Kasumi-1 (cell line): ENCODE measurements at regions not wholly inside any gene's neighbourhood (a gene's known extent, or its start where the extent isn't known, plus 50 kb on each side); places are given as distances from the start of the nearest gene placed in this dataset.

Source experiments
- DNase-seq, 2 experiments: peaks; one replicate each; lab custom pipeline; 2025; lab: John Stamatoyannopoulos, UW

DNA sequence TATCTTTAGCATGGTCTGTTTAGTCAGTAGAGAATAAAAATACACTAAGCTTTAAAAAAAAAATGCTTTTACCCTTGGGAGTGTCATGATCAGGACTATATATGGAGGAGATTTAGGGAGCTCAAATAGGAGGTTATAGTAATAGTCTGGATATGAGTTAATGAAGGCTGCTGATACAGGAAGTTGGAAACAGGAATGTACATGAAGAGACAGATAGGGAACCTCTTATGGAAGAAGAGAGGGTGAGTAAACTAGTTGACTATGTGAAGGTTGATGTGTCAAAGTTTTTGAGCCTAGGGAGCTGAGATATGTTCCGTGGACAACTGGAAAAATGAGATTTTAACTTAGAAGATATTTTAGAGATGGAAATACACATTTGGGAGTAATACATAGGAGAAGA, 472.0 kb upstream of the FZD8 start:
- DNase-seq = no peak

DNA sequence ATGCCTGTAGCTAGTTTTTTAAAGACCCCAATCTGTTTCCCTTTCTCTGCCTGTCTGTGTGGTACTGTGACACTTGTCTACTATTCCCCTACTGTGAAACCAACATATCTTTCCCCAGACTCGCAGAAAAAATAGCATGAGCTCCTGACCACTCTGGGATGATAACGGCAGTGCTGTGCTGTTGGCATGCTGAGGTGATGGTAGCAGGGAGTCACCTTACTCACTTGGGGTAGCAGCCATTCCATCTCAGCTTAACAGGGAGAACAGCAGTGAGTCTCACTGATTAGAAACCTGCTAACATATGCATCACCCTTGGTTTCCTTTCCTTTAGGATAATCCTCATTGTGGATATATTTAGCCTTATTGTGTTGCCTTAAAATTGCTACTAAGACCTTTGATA, 469.6 kb upstream of the FZD8 start:
- no peak for DNase-seq

DNA sequence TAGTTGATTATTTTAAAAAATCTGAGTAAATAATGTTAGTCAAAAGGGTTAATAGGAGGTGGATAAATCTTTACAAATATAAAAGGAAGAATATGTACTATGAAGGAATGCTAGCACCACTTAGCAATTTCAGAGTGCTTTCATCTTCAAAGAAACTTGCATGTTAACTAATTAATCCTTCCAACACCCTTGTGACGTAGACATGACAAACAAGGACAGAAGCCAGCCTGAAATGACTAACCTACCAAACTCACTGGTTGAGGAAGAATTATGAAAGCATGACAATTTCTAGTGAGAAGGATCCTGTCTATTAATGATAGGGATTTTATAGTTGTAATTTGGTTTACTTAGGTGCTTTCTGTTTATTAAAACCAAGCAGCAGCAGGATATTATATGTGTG, 468.0 kb upstream of the FZD8 start:
- DNase-seq = no peak

DNA sequence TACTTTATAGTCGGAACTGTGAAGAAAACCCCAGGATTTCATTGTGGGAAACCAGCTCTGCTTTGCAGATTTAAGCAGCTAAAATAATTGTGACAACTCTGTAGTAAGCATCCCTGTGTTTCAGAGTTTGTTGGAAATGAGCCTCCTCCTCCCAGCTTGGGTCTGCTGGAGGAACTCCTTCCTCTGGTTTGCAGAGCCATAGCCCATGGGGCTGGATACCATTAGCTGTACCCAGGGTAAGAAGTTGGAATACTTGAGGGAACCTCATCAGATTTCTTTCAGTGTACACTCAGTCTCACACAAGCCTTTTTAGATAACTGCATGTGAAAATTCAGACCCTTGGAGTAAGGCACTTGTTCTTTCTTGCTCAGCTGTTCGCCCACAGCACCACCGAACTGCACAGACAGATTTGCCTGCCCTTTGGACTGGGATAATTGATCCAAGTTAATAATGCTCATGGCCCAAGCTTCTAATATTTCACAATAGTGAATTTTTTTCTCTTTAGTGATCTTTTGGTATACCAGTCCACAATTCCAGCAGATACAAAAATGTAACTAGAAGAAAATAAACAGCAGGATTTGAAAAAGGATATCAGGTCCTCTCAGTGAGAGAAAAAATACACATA, 467.4 kb upstream of the FZD8 start:
- DNase-seq = no peak

DNA sequence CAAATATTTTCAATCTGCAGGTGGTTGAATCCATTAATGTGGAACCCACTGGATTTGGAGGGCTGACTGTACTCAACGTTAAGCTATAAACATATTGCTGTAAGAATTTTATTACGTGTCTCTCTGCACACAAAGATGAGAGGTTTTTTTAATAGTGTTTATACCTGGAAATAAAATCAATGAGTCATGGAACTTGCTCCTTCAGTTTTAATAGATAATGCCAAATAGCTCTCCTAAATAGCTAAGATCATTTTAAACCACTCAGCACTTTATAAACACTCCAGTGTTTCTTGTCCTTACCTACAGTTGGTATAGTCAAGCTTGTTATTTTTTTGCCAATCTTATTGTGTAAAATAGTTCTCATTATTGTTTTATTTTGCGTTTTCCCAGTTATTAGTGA, 455.6 kb upstream of the FZD8 start:
- DNase-seq = no peak

DNA sequence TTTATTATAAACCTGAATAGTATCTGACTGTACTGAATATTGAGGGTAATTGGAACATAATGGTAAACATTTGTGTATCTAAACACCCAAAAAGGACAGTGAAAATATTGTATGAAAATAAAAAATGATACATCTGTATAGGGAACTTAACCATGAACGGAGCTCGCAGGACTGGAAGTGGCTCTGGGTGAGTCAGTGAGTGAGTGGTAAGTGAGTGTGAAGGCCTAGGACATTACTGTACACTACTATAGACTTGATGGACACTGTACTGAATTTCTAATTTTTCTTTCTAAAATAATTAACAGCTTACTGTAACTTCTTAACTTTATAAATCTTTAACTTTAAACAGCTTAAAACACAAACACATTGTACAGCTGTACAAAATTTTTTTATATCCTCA, 454.5 kb upstream of the FZD8 start:
- DNase-seq = no peak

DNA sequence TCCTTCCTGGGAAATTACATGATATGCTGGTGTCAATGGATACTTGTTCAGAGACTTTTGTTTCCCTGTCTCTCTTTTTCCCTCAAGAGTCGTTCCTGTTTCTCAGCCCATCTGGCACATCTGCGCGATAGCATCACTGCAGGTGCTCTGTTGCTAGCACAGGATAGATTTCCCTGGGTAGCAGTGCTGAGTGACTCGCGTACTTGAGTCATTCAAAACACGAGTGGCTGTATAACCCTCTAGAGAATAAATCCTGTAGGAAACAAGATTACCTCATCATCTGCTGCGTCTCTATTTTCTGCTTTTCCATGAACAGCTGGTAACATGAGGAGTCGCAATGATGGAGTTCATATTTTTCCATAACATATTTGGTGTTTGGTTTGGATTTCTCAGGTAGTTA, 452.0 kb upstream of the FZD8 start:
- DNase-seq = no peak

DNA sequence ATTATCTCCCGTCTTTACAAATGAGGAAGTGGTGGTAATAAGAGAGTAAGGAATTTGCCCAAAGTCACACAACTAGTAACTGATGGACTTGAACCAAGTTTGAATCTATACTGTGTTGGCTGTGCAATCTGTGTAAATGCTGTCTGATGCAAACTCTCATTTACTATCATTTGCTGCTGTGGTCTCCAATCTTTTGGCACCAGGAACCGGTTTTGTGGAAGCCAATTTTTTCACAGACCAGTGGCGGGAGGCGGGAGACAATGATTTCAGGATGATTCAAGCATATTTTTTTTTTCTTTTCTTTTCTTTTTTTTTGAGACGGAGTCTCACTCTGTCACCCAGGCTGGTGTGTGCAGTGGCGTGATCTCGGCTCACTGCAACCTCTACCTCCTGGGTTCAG, 450.0 kb upstream of the FZD8 start:
- peak; percentile 60 to 68 for DNase-seq

DNA sequence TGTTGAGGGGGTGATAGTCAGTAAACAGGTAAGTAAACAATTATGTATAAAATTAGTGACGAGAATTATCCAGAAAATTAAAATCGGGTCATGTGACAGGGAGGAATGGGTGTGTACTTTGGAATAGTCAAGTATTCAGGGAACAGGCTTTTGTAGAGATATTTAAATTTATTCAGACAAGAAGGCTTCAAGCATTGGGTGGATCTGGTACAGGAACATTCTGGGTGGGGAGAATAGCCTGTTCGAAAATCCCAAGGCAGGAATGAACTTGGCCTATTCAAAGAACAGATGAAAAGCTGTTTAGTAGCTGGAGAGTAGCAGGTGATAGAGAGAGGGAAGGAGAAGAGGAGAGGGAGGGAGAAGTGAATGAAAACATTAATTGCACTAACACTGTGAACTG, 448.9 kb upstream of the FZD8 start:
- DNase-seq = no peak

DNA sequence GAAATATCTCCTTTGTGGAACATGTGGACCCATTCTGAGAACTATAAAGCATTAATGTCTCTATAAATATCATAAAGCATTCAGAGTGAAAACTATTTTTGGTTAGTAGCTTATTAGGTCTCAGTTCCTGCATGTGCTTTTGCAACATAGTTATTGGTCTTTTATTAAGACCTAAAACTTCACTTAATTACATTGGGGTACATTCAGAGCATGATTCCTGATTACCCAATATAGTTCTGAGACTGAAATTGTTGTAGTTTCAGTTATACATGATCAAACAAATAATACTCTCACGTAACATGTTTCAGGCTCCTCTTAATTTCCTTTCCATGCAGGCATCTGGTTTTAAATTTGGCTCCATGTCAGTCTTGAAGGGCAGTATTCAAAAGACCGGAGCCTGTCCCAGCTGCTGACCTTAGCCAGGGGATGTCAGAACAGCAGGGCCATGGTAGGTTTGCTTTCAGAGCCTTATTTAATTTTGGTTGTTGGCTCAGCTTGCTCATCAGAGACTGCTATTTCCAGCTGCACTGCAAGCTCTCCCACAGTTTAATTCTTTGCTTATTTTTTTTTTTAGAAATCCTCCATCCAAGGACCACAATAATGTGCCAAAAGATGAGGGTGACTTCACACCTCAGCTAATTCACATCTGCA, 447.8 kb upstream of the FZD8 start:
- DNase-seq = no peak

DNA sequence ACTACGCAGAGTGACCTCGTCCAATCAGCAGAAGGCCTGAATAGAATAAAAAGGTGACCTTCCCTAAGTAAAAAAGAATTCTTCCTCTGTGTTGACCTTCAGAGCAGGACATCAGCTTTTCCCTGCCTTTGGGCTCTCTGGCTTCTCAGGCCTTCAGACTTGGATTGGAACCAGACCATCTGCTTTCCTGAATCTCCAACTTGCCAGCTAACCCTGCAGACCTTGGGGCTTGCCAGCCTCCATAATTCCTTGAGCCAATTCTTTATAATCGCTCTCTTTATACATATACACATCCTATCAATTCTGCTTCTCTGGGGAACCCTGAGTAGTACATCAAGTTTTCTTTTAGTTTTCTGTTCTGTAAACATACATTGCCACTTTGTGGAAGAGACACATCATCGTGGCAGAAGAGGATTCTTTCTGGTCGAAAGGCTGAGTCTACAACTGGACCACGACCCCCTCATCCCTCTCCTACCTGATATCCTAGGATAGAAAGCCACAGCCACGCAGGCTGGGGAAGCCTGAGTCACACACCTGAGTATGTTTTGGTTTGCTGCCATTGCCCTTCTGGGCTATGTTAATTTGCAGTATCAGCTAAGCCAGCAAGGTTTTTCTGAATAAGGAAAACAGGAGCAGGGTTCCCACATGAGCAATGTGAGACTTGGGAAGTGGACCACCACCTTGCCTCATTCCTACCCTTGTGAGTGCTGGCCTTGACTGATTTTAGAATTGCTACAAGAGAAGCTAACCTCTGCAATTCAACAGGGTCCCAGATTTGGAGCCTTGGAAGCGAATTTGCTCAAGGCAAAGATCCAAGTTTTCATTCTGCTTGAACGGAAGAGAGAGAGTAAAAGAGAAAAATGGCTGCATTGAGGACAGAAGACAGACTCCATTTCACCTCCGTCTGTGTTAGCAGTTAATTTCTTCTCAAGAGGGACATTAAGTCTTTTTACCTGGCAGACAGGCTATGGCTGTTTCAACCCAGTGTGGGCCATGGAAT, 445.2 kb upstream of the FZD8 start:
- no peak for DNase-seq

DNA sequence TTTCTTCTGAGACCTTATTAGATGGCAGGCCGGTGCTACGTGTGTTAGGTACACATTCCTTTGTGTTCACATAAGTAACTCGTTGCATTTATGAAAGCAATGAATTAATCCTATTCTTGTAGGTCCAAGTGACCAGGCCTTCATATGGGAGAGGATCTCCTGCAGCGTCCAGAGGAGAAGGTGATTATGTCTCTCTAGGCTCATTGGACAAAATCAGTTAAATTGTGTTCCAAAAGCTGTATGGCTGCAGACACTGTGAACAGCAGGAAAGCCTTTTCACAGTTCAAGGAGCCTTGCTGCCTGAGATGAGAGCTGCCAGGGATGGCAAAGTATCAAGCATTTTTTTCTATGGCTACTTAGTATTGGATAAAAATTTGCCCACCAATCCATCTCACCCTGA, 433.1 kb upstream of the FZD8 start:
- no peak for DNase-seq

DNA sequence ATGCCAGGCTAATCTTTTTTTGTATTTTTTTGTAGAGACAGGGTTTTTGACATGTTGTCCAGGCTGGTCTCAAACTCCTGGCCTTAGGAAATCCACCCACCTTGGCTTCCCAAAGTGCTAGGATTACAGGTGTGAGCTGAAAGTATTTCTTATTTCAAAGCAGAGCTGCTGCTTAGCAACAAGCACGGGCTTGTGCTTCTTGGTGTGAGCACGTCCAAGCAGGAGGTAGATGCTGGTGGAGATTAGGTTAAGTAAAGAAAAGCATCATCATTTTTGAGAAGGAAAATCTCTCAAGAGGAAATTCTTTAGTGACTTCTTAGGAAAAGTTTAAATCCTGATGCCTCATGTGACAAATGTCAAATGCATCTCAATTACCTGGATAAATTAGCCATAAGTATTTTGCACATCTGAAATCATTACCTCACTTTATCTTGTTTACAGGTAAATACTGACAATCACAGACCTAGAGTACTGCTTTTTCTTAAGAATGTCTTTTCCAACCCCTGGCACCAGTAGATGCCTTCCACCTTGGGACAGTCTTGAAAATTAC, 431.8 kb upstream of the FZD8 start:
- DNase-seq = no peak

DNA sequence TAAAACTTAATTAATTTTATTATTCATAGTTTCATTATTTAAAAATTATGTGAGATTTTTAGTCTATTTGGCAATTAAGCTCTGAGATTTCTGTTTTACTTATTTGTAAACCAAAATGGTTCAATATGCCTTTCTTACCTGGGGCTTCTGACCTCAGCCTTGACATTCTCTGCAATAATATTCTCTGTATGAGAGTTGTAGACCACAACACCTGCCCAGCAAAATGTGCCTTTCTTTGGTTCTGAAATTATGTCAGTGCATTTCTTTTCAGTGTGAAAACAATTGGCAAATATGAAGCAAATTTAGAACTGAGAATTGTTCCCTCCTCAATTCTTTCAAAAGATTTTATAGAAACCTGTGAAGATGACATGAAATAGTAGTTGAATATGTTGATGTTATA, 426.4 kb upstream of the FZD8 start:
- no peak for DNase-seq

DNA sequence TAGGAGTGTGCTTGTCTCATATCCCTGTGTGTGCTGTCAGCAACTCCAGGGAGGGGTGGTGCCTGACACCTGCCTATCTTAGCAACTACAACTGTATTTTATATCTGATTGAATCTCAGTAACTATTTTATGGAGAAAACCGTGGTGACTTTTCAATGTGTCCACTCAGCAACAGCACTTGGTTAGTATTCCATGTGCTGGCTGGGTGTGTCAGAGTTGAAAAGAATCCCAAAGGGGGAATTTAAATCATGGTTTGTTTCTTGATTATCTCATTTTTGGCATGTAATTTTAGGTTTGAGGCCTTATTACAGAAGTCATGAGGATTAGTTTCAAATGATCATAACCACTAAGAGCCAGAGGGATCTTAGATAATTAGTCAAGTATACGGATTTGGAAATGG, 425.7 kb upstream of the FZD8 start:
- DNase-seq = no peak

DNA sequence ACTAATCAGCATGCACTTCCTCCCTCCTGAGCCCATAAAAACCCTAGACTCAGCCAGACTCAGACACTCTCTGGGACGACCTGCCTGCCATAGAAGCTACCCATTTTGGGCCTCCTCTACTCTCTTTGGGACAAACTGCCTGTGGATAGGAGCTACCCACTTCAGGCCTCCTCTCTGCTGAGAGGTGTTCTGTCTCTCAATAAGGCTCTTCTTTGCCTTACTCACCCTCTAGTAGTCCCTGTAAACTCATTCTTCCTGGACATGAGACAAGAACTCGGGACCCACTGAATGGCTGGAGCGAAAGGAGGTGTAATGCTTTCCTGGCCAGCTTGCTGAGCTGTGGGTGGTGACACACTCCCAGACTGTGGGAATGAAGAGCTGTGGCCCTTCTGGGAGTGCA, 424.8 kb upstream of the FZD8 start:
- no peak for DNase-seq

DNA sequence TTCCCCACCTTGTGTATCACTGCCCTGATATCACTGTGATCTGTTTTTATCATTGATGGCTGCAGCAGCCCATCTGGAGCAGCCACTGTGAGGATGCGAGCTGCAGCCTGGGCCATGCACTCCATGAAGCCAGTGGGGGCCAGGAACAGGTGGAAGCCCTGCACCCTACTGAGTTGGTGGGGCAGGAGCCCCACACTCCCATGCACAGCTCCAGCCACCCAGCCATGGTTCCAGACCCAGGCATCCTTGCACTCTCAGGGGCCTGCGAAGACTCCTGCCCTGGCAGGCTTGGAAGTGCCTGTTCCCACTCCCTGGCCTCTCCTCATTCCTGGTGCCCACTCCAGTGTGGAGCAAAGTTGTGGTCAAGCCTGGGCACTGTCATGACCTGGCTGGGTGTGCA, 424.0 kb upstream of the FZD8 start:
- DNase-seq = no peak

DNA sequence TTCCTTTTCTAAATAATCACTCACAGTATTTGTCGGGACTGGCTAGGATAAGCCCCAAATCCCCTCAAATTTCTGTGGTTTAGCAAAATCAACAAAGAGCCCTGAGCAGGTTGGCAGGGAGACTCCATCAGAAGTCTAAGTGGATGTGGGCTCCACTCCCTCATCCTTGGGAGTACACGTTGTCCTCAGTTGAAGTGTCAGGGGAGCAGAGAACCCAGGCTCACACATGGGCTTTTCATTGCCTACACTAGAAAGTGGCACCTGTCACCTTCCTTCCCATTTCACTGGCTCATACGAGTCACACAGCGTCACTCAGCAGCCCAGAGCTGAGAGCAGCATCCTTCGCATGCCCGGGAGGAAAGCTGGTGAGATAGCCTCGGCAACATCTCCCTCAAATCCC, 421.3 kb upstream of the FZD8 start:
- no peak for DNase-seq

DNA sequence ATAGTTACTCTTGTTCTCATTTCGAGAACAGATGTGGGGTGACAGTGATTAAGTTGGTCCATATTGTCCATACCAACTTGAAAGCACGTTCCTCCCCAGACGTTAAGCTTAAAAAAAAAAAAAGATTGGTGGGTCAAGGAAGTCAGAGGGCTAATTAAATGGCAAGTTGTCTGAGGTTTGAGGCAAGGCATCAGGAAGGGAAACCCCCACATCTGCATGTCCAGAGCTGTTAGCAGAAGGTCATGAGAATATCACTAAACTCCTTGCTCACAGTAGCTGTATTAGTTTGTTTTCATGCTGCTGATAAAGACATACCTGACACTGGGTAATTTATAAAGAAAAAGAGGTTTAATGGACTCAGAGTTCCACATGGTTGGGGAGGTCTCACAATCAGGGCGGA, 415.6 kb upstream of the FZD8 start:
- DNase-seq = no peak

DNA sequence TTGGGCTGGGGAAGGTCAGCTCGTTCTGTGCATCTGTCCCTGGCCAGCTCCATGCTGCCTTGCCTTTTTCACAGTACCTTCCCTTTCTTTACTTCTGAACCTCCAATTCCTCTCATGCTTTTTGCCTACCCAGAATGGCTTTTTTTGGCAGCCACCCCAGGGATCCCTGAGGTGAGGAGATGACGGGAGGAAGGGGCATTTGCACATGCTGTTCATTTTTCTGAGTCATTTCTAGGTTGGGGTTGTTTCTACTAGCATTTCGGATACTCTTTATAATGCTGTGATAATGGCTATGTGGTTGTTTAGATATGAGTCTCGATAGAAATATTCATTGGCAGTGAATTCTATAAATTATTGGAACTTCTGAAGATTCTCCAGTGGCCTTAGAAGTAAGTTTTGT, 415.1 kb upstream of the FZD8 start:
- DNase-seq = no peak

DNA sequence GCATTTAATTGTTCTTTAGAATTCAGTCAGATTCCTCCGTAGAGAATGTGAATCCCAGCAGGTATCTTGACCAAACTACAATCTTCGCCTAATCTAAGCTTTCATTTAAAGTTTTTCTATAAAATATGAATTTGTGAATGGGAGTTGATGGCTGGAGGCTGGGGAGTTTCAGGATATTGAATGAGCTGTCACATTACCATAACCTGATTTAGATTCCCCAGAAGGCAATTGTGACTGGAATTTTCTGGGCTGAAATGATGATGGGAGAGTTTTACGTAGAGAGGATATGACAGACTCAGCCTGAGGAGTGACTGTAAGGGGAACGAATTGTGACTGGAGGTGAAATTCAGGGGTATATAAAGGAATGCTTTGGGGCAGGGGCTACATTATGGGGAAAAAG, 411.7 kb upstream of the FZD8 start:
- DNase-seq = no peak

DNA sequence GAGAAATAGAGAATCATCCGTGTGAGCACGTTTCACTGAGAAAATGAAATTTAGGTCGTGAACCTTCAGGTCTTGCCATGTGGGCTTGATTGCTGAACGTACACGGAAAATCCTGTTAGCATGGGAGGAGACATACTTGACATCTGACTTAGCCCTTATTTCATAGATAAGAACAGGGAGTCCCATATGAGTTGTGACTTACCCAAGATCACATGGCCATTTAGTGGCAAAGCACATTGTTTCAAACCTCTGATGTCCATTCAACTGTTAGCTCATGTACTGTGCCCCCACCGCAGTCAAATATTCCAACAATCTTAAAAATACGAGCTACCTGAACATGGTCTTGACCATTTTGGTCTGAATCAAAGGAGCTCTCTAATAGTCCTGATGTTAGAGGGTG, 411.2 kb upstream of the FZD8 start:
- DNase-seq = no peak

DNA sequence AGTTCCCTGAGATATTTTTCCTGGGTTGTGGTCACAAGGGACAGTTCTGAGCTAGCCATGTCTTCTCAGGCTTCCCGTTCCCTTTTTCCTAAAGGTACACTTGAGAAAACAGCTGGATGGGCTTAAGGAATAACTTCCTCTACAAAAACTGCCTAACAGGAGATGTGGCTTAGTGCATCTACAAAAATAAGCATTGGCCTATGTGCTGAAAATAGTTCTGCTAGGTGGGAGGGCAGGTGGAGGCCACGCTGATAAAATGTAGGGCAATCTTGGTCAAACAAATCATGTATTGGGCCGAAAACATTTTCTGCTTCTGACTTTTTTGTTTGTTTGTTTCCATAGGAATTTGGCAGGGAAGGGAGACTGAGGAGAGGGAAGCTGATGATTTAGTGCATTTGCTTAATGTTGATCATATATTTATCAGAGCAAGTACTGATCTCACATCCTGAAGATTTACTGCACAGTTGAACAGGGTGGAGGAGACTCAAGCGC, 409.4 kb upstream of the FZD8 start:
- no peak for DNase-seq
